ENCODE measurements at regions not wholly inside any gene's neighbourhood (a gene's known extent, or its start where the extent isn't known, plus 50 kb on each side); places are given as distances from the start of the nearest gene placed in this dataset.

DNA sequence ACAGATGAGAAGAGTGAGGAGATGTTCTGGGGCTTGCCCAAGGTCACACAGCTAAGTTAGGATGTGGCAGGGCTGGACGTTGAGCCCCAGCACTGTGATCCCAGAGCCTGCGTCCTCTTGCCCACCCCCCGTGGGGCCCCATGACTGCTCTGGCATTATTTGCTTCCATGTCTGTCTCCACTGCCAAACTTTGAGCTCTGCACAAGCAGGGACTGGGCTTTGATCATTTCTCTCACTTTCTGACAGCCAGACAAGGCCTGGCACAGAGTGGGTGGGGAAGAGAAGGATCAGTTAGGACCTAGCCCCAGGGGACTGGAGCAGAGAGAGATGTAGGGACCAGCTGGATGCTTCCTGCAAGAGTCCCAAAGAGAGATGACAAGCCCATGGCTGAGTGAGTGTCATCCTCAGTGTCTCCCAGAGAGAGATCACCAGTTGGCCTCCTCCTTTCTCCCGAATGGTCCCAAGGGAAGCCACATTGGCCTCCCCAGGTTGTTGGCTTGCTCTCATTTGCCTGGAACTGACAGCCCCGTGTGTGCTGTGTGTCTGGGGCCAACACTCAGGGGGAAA, 126.7 kb upstream of the PWP1 start:
- BruUV-seq (replicated peaks), result no TSS peak
- H3K4me2 ChIP-seq (ENCODE audit: insufficient read depth, low read length), result no peak overlapping the region
- no peaks in the 10 kb centered on the region for H3K9me1 ChIP-seq (ENCODE audit: control insufficient read depth, insufficient read depth, low read length)
- no peaks in the 10 kb centered on the region for H3K79me2 ChIP-seq (ENCODE audit: control insufficient read depth, insufficient read depth, low read length)
- TF ChIP-seq MAFF (IDR thresholded peaks at IDR 0.05; ENCODE audit: low read length), result no peak
- H3K27ac ChIP-seq (ENCODE audit: extremely low read depth, low read depth, low read length), result no peak overlapping the region
- in situ Hi-C loops (cut with MboI) (no loop called here), intact Hi-C loops (cut with micrococcal nuclease) (no loop called here)
- H4K20me1 ChIP-seq (replicated peaks; ENCODE audit: control insufficient read depth, insufficient read depth, low read length), result no peaks in the 10 kb centered on the region
- peaks cover 7 to 37% of the 10 kb centered on the region in 2 experiments; a peak in 4 of 5 replicates for H3K27me3 ChIP-seq (ENCODE audit: control insufficient read depth in 2 of 2, insufficient read depth in 2 of 2, low read length in 2 of 2)
- H3K9ac ChIP-seq (ENCODE audit: insufficient read depth in 1 of 2, low read depth in 2 of 2, low read length in 2 of 2), result no peak overlapping the region
- no peaks in the 10 kb centered on the region for H3K36me3 ChIP-seq (ENCODE audit: control insufficient read depth, insufficient read depth, low read length)
- no peak overlapping the region for H3K4me3 ChIP-seq
- POLR2A ChIA-PET, result interaction anchor here (0.9 kb wide), 1 partner anchor 39 kb away, joined by 5 read pairs; no protein-coding TSS in a partner anchor
- ATAC-seq, result no peak
- no peak overlapping the region for H2AFZ ChIP-seq (ENCODE audit: low read depth, low read length)
- CTCF ChIA-PET (ENCODE audit: low intra/inter-chr PET ratio), result no interaction called here
- 0% methylated on average over 5 of the region's 5 CpGs for WGBS (ENCODE audit: insufficient coverage, low coverage, missing lambda C conversion rate)
- DNase-seq (ENCODE audit: extremely low read depth in 1 of 4, low spot score in 3 of 4), result no peak
- H3K4me1 ChIP-seq (replicated peaks in 1 of 2; ENCODE audit: control insufficient read depth in 2 of 2, insufficient read depth in 2 of 2, low read length in 2 of 2), result no peaks in the 10 kb centered on the region
- H3K9me3 ChIP-seq (replicated peaks; ENCODE audit: control insufficient read depth, insufficient read depth, low read depth, low read length), result no peaks in the 10 kb centered on the region
- no peak for FAIRE-seq

DNA sequence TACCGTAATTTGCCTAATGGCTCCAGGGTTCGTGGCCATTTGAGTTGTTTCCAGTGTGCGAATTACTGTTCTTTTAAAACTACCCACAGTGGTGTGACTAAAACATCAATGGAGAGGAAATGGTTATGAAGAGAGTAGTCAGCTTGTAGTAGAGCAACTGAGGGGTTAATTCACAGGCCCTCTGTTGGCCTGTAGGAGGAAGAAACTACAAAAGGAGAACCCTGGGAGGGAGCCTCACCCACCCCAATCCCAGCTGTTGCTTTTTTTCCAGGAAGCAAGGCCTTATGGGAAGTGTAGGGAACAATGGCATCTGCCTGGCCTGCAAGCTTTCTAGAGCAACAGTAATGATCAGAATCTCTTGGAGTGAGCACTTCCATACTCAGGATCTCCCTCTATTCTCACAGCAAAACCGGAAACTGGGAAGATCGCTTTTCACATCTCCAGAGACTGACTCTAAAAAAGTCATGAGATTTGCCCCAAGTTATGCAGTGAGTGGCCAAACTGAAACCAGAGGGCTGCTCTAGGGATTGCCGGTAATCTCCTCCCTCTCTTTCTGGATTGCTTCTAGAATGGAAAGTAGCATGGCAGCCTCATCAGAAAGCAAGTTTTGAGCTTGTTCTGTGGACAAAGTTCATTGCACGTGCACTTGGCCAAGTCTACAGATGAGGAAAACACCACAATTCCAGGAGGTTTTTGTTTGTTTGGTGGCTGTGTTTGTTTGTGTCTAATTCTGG, 125.3 kb upstream of the PWP1 start:
- ATAC-seq (no peak), FAIRE-seq (no peak), DNase-seq (ENCODE audit: extremely low read depth in 1 of 4, low spot score in 3 of 4) (no peak)
- no TSS peak for BruUV-seq (replicated peaks)
- H4K20me1 ChIP-seq (replicated peaks; ENCODE audit: control insufficient read depth, insufficient read depth, low read length), result no peaks in the 10 kb centered on the region
- H3K27me3 ChIP-seq (ENCODE audit: control insufficient read depth in 2 of 2, insufficient read depth in 2 of 2, low read length in 2 of 2), result peaks cover 7 to 33% of the 10 kb centered on the region in 2 experiments; a peak in 4 of 5 replicates
- no peaks in the 10 kb centered on the region for H3K9me3 ChIP-seq (replicated peaks; ENCODE audit: control insufficient read depth, insufficient read depth, low read depth, low read length)
- intact Hi-C loops (cut with micrococcal nuclease), result no loop called here
- no peaks in the 10 kb centered on the region for H3K9me1 ChIP-seq (ENCODE audit: control insufficient read depth, insufficient read depth, low read length)
- POLR2A ChIA-PET, result no interaction called here
- H3K79me2 ChIP-seq (ENCODE audit: control insufficient read depth, insufficient read depth, low read length), result no peaks in the 10 kb centered on the region
- no peaks in the 10 kb centered on the region for H3K36me3 ChIP-seq (ENCODE audit: control insufficient read depth, insufficient read depth, low read length)
- TF ChIP-seq ZNF347 (CRISPR knock-in tag; IDR thresholded peaks at IDR 0.05; ENCODE audit: low read depth) (no peak), ARNT (IDR thresholded peaks at IDR 0.05) (peak in 1 of 2 experiments; percentile 47; a peak in 1 of 4 replicates)
- H3K4me3 ChIP-seq, result no peak overlapping the region
- no peak overlapping the region for H3K4me2 ChIP-seq (ENCODE audit: insufficient read depth, low read length)
- H2AFZ ChIP-seq (ENCODE audit: low read depth, low read length), result no peak overlapping the region
- in situ Hi-C loops (cut with MboI), result no loop called here
- H3K9ac ChIP-seq (ENCODE audit: insufficient read depth in 1 of 2, low read depth in 2 of 2, low read length in 2 of 2), result no peak overlapping the region
- CTCF ChIA-PET (ENCODE audit: low intra/inter-chr PET ratio), result no interaction called here
- H3K27ac ChIP-seq (ENCODE audit: extremely low read depth, low read depth, low read length), result no peak overlapping the region
- no peaks in the 10 kb centered on the region for H3K4me1 ChIP-seq (replicated peaks in 1 of 2; ENCODE audit: control insufficient read depth in 2 of 2, insufficient read depth in 2 of 2, low read length in 2 of 2)
- 0% methylated on average over 7 of the region's 7 CpGs for whole genome bisulfite sequencing (ENCODE audit: insufficient coverage, low coverage, missing lambda C conversion rate)
